GM12874 (cell line): ENCODE measurements at regions not wholly inside any gene's neighbourhood (a gene's known extent, or its start where the extent isn't known, plus 50 kb on each side); places are given as distances from the start of the nearest gene placed in this dataset.

Source experiments
- TF ChIP-seq, protein P1 (sequence below): IDR thresholded peaks from 2 replicates; pipeline ENCODE4 v1.5.1; 2011; ENCODE audit warnings: low read depth, mild to moderate bottlenecking, control low read depth, low read length, moderate library complexity; ENCODE audit not compliant: insufficient read depth

DNA sequence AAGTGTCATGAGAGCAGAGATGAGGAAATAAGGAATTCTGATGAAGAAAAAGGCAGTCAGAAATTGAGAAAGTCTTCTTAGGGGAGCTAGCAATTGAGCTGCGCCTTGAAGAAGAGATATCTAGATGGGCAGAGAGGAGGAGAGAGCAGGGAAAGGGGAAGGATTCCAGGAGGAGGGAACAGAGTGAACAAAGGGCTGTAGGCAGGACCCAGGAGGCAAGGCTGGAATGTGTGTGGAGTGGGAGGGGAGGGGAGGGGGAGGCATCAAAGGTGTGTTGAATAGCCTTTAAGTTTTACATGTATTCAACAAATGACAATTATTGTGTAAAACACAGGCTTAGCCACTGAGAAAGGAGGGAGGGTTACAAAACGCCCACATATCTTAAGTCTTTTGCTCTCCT lies 164.5 kb downstream of the TDRD15 start:
- TF ChIP-seq, protein P1, sequence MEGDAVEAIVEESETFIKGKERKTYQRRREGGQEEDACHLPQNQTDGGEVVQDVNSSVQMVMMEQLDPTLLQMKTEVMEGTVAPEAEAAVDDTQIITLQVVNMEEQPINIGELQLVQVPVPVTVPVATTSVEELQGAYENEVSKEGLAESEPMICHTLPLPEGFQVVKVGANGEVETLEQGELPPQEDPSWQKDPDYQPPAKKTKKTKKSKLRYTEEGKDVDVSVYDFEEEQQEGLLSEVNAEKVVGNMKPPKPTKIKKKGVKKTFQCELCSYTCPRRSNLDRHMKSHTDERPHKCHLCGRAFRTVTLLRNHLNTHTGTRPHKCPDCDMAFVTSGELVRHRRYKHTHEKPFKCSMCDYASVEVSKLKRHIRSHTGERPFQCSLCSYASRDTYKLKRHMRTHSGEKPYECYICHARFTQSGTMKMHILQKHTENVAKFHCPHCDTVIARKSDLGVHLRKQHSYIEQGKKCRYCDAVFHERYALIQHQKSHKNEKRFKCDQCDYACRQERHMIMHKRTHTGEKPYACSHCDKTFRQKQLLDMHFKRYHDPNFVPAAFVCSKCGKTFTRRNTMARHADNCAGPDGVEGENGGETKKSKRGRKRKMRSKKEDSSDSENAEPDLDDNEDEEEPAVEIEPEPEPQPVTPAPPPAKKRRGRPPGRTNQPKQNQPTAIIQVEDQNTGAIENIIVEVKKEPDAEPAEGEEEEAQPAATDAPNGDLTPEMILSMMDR, result no peak

DNA sequence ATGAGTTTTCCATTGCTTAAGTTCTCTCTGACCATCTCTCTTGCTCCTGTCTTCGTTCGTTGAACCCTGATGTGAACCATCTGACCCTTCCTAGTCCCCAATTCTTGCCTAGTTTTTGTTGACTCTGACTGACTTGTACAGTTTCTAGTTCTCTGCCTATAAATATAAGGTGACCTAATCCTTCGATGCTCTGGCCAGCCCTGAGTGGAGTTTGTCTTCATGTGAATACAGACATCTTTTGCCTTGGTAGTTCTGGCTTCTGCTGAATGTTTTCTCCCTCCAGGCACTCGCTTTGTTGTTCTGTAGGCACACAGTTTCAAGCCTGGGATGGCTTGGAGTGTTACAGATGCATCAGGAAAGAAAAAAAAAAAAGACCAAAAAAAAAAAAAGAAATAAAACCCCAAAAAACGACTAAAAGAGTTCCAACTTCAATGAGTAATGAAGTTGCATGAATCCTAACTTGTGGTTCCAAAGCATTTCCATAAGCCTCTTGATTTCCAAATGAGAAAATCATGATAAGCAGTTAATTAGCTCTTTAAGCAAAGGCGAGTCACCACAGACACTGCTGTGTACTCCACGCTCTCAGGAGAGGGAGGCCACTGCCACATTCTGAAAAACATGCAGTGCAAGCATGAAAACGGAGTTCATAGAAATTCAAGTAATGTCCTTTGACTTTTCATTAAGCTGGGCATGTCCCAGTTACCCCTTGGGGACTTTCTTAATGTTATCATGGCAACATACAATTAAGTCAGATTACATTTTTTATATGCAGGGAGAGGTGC lies 165.2 kb downstream of the TDRD15 start:
- TF ChIP-seq, protein P1, result no peak

DNA sequence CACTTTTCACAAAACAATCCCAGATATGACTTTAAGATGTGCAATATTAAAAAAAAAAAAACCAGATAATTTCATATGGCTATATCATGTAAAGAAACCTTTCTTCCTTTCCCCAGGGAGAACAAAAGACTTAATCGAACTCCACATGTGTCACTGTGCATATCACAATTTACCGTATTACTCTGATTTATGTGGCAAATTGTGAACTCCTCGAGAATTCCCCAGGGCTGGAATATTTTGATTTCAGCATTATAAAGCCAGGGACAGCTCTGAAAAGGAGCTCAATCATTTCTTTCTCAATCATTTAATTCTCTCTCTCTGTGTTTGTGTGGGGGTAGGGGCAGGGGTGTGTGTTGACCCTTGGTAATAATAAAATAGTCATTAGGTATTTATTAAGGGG lies 165.8 kb downstream of the TDRD15 start:
- TF ChIP-seq, protein P1, result no peak

DNA sequence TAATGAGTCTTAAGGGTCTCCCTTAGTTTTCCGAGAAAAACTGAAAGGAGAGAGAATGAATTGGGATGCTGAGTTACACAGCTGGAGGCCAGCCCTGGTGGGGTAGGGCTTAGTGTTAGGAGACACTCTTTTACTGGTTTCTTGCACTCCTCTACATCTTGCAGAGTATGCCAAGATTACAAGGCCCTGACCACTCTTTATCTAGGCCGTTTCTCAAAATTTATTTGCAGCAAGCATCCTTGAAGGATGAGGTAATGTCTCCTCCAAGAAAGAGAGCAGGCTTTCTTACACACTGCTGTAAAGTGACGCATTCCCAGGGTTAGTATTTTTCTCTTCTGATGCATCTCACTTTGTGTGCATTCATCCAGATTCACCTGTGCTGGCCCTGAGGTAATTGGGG lies 166.2 kb downstream of the TDRD15 start:
- TF ChIP-seq, protein P1, result no peak

DNA sequence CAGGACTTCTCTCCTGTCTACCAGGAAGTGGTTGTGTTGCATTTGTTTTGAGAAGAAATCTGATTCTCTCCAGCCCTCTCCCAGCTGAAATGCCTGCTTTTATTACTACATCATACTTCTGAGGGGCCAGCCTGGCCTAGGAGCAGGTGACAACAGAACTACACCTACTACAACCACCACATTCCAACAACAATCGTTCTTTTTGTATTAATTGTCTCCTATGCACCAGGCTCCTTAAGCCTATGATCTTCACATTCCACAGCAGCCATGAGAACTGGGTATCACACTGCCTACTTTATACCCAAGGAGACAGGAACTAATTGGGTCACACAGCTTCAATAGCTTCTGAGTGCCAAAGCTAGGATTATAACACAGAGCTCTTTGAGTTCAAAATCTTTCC lies 167.7 kb downstream of the TDRD15 start:
- TF ChIP-seq, protein P1, result no peak

DNA sequence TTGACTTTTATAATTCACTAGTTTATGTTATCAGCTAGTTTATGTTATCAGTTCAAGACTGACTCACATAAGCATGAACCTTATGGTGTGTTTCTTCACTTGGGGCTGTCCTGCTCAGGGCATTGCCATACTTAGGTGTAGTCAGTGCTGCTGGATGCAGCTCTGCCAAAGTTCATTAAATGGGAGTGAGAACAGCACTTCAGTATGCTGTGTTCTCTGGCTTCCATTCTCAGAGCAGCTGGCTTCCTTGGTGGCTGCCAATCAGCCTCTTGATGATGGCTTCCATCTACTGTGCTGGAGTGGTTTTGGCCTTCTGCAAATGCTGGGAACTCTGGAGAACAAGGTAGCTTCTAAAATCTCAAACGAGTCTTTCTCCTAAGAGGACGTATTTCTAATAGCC lies 170.7 kb downstream of the TDRD15 start:
- TF ChIP-seq, protein P1, result no peak

DNA sequence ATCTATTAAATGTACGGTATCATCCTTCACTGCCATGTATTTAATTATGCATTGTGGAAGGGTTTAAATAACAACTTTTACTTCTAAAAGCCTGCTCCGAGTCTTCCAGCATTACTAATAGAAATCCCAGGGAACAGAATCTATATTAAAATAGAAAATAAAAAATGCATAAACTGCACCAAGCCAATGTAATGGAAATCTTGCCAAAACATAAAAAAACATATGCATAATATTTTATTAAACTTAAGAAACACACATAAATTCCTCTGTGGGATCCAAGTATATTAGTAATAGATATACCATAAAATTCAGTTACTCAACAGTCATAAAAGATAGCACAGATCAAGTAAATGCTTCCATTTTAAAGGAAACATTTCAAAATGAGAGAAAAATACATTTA lies 175.6 kb downstream of the TDRD15 start:
- TF ChIP-seq, protein P1, result no peak
